GM23248 (cell line): ENCODE measurements at regions not wholly inside any gene's neighbourhood (a gene's known extent, or its start where the extent isn't known, plus 50 kb on each side); places are given as distances from the start of the nearest gene placed in this dataset.

Experiments used
- EZH2 ChIP-seq: fragments of 200-600 bp; sonication (generic); IDR thresholded peaks from 2 replicates; pipeline ENCODE4 v1.6.1; 2018; ENCODE audit warnings: antibody characterized with exemption, mild to moderate bottlenecking; ENCODE audit not compliant: insufficient read depth, poor library complexity, severe bottlenecking
- EZH2phosphoT487 ChIP-seq: fragments of 200-600 bp; sonication (generic); IDR thresholded peaks from 2 replicates; pipeline ENCODE4 v1.6.1; 2018; ENCODE audit warnings: antibody characterized with exemption, moderate library complexity, mild to moderate bottlenecking, low read depth; ENCODE audit not compliant: insufficient read depth

DNA sequence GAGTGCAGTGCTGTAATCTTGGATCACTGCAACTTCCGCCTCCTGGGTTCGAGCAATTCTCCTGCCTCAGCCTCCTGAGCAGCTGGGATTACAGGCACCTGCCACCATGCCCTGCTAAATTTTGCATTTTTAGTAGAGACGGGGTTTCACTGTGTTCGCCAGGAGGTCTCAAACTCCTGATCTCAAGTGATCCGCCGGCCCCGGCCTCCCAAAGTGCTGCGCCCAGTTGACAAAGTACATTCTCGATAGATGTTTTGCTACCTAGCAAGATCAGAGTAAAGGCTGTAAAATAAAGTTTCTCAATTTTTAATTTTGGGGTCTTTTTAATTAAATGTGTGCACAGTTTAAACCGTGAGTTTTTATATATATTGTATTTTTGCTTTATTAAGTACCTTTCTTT is 248.9 kb downstream of the CCER1 start:
- TF ChIP-seq EZH2 (no peak), EZH2phosphoT487 (no peak)
